ENCODE measurements at regions not wholly inside any gene's neighbourhood (a gene's known extent, or its start where the extent isn't known, plus 50 kb on each side); places are given as distances from the start of the nearest gene placed in this dataset.

DNA sequence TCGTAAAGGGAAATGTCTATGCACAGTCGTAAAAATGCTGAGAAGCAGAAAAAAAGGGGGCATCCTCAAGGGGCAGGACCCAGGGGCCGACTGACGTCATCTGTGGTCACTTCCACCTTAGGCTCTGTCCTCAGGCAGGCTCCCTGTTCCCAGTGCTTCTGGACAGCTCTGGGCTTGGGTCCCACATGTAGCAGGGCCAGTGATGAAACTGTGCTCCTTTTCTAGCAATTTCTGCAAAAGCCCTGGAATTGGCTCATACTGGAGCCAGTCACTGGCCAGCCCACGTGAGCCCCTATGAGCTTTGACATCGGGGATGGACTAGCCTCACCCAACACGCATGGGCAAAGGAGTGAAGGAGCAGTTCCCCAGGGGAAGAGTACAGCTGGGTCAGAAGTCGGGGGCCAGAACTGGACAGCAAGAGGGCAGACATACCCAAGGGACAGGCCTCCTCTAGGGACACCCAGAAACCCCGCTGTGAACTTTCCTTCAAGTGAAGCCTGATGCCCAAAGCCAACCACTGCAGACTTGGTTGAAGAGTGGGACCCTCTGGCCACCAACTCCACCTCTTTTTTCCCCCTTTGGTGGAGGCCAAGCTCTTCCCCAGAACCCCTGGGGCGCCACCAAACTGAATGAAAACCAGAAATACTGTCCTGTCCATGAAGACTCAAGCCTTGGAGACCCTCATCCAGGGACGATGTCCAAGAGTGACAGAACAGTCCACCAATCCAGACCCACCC lies 1349.0 kb downstream of the BRD1 start:
- TF ChIP-seq, protein P1, sequence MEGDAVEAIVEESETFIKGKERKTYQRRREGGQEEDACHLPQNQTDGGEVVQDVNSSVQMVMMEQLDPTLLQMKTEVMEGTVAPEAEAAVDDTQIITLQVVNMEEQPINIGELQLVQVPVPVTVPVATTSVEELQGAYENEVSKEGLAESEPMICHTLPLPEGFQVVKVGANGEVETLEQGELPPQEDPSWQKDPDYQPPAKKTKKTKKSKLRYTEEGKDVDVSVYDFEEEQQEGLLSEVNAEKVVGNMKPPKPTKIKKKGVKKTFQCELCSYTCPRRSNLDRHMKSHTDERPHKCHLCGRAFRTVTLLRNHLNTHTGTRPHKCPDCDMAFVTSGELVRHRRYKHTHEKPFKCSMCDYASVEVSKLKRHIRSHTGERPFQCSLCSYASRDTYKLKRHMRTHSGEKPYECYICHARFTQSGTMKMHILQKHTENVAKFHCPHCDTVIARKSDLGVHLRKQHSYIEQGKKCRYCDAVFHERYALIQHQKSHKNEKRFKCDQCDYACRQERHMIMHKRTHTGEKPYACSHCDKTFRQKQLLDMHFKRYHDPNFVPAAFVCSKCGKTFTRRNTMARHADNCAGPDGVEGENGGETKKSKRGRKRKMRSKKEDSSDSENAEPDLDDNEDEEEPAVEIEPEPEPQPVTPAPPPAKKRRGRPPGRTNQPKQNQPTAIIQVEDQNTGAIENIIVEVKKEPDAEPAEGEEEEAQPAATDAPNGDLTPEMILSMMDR (tag by site-specific recombination; IDR thresholded peaks at IDR 0.05) = no peak
- TF ChIP-seq OVOL3 (tag by site-specific recombination; IDR thresholded peaks at IDR 0.05) (no peak), ZBTB7A (tag by site-specific recombination; IDR thresholded peaks at IDR 0.05; ENCODE audit: low read depth) (no peak), ZNF214 (tag by site-specific recombination; IDR thresholded peaks at IDR 0.05; ENCODE audit: borderline replicate concordance) (no peak), ZNF610 (tag by site-specific recombination; IDR thresholded peaks at IDR 0.05; ENCODE audit: borderline replicate concordance) (no peak), MZF1 (tag by site-specific recombination; IDR thresholded peaks at IDR 0.05; ENCODE audit: borderline replicate concordance) (no peak), ZSCAN23 (tag by site-specific recombination; IDR thresholded peaks at IDR 0.05) (no peak), ZNF138 (tag by site-specific recombination; IDR thresholded peaks at IDR 0.05; ENCODE audit: borderline replicate concordance) (no peak)
- TF ChIP-seq, protein P2, sequence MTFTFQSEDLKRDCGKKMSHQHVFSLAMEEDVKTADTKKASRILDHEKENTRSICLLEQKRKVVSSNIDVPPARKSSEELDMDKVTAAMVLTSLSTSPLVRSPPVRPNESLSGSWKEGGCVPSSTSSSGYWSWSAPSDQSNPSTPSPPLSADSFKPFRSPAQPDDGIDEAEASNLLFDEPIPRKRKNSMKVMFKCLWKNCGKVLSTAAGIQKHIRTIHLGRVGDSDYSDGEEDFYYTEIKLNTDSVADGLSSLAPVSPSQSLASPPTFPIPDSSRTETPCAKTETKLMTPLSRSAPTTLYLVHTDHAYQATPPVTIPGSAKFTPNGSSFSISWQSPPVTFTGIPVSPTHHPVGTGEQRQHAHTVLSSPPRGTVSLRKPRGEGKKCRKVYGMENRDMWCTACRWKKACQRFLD (tag by site-specific recombination; IDR thresholded peaks at IDR 0.05) = no peak
